K562 (cell line): ENCODE measurements at regions not wholly inside any gene's neighbourhood (a gene's known extent, or its start where the extent isn't known, plus 50 kb on each side); places are given as distances from the start of the nearest gene placed in this dataset.

ENCODE experiments used
- ATAC-seq: fragments of 200-7000 bp; cut with Tn5 transposase; 3 replicates; pipeline ENCODE4 v1.9.1; 2020; ENCODE audit warnings: moderate library complexity
- BruUV-seq: library from RNA; stranded (reverse); fragments of 400-500 nt; replicated peaks from 2 replicates; lab custom pipeline; 2021; lab: Mats Ljungman, UMichigan
- CTCF ChIA-PET: fragments of 300-600 bp; formaldehyde crosslinking; extraction: SDS; loops from one replicate; lab custom pipeline; 2021; ENCODE audit warnings: low intra/inter-chr PET ratio; lab: Yijun Ruan, JAX
- POLR2A ChIA-PET: fragments of 300-600, 350-650 bp; sonication (Branson Sonifier 250); formaldehyde crosslinking; extraction: SDS; loops from one replicate; lab custom pipeline; 2021; ENCODE audit warnings: antibody characterized with exemption, inconsistent platforms; lab: Yijun Ruan, JAX
- DNase-seq, 4 experiments: peaks; one replicate each; pipeline versions ENCODE4 v3.0.0 to v3.0.0-alpha.2; 2011 to 2018; ENCODE audit warnings: low spot score in 3 of 4, mixed read lengths in 3 of 4; ENCODE audit errors: extremely low read depth in 1 of 4
- FAIRE-seq: peaks from 2 replicates; lab custom pipeline; 2011; peaks lifted over from hg19 to GRCh38; lab: Jason Lieb, UNC
- H2AFZ ChIP-seq: 2 replicates; pipeline ENCODE4 v1.6.0; 2011; ENCODE audit warnings: low read depth, low read length, control low read depth, inconsistent platforms
- H3K27ac ChIP-seq: fragments of 200-600 bp; 3 replicates; pipeline ENCODE4 v1.8.0; 2011; ENCODE audit warnings: low read depth, mild to moderate bottlenecking, control low read depth, inconsistent platforms, low read length, moderate library complexity, mixed read lengths; ENCODE audit errors: extremely low read depth
- H3K27me3 ChIP-seq, 2 experiments: fragments of 300-600 bp in 1 of 2; 2 replicates in 1 of 2; 3 replicates in 1 of 2; pipeline versions ENCODE4 v1.6.0 to v1.8.0; 2011; ENCODE audit warnings: inconsistent platforms in 2 of 2, low read length in 2 of 2, mild to moderate bottlenecking in 1 of 2, mixed read lengths in 1 of 2, moderate library complexity in 1 of 2; ENCODE audit not compliant: control insufficient read depth in 2 of 2, insufficient read depth in 2 of 2
- H3K36me3 ChIP-seq: fragments of 300-600 bp; 3 replicates; pipeline ENCODE4 v1.8.0; 2011; ENCODE audit warnings: mild to moderate bottlenecking, low read length, inconsistent platforms; ENCODE audit not compliant: control insufficient read depth, insufficient read depth
- H3K4me1 ChIP-seq, 2 experiments: fragments of 200-600 bp in 1 of 2; replicated peaks in 1 of 2; 2 replicates in 1 of 2; 3 replicates in 1 of 2; pipeline versions ENCODE4 v1.5.1 to v1.8.0; 2011; ENCODE audit warnings: inconsistent platforms in 2 of 2, low read length in 2 of 2, mild to moderate bottlenecking in 1 of 2, mixed read lengths in 1 of 2, moderate library complexity in 1 of 2; ENCODE audit not compliant: control insufficient read depth in 2 of 2, insufficient read depth in 2 of 2
- H3K4me2 ChIP-seq: 2 replicates; pipeline ENCODE4 v1.6.1; 2011; ENCODE audit warnings: low read length, control low read depth, inconsistent platforms, mixed read lengths; ENCODE audit not compliant: insufficient read depth
- H3K4me3 ChIP-seq: fragments of 200-600 bp; sonication (generic), shearing (Covaris generic); 2 replicates; pipeline ENCODE4 v1.5.1; 2016; ENCODE audit warnings: control low read depth, inconsistent platforms
- H3K79me2 ChIP-seq: fragments of 200-600 bp; 3 replicates; pipeline ENCODE4 v1.8.0; 2011; ENCODE audit warnings: low read length, inconsistent platforms; ENCODE audit not compliant: control insufficient read depth, insufficient read depth
- H3K9ac ChIP-seq, 2 experiments: 2 replicates each; pipeline versions ENCODE4 v1.6.0 to v1.6.1; 2011; ENCODE audit warnings: low read depth in 2 of 2, low read length in 2 of 2, control low read depth in 1 of 2, inconsistent platforms in 1 of 2, mild to moderate bottlenecking in 1 of 2, mixed read lengths in 1 of 2; ENCODE audit not compliant: insufficient read depth in 1 of 2
- H3K9me1 ChIP-seq: one replicate; pipeline ENCODE4 v1.6.0; 2011; ENCODE audit warnings: inconsistent platforms, mild to moderate bottlenecking, low read length, moderate library complexity; ENCODE audit not compliant: control insufficient read depth, insufficient read depth
- H3K9me3 ChIP-seq: replicated peaks from 2 replicates; pipeline ENCODE4 v1.5.1; 2011; ENCODE audit warnings: low read depth, low read length, inconsistent platforms; ENCODE audit not compliant: control insufficient read depth, insufficient read depth
- H4K20me1 ChIP-seq: replicated peaks from 2 replicates; pipeline ENCODE4 v1.6.1; 2011; ENCODE audit warnings: low read length, inconsistent platforms, mixed read lengths; ENCODE audit not compliant: control insufficient read depth, insufficient read depth
- CBX8 ChIP-seq: fragments of 200-600 bp; sonication (generic); IDR thresholded peaks from 2 replicates; pipeline ENCODE4 v1.6.1; 2012; ENCODE audit warnings: borderline replicate concordance, mixed run types, low read depth, mild to moderate bottlenecking, moderate library complexity, mixed read lengths, low read length, control low read depth, inconsistent platforms; ENCODE audit not compliant: poor library complexity, severe bottlenecking; ENCODE audit errors: extremely low read depth
- CHD1 ChIP-seq: fragments of 200-600 bp; sonication (generic); IDR thresholded peaks from one replicate; pipeline ENCODE4 v1.6.1; 2012; ENCODE audit warnings: mild to moderate bottlenecking, moderate library complexity, low read length, inconsistent platforms
- ETV6 ChIP-seq, 3 experiments: fragments of 150-350 bp in 1 of 3; sonication (generic) in 1 of 3; formaldehyde crosslinking in 1 of 3; IDR thresholded peaks; 2 replicates each; pipeline versions ENCODE4 v1.6.1 to v1.8.0; 2014 to 2022; ENCODE audit warnings: borderline replicate concordance in 2 of 3, low read depth in 2 of 3, antibody characterized with exemption in 1 of 3, low read length in 1 of 3, mild to moderate bottlenecking in 1 of 3, missing genetic modification reagents in 1 of 3
- FUS ChIP-seq: fragments of 200-400 bp; formaldehyde crosslinking; optimal IDR thresholded peaks from 2 replicates; pipeline ENCODE3; 2017; ENCODE audit warnings: low read depth, low read length
- HCFC1 ChIP-seq: IDR thresholded peaks from 2 replicates; pipeline ENCODE4 v1.6.1; 2012; ENCODE audit warnings: low read depth, low read length, improper control_type of control experiment
- RBBP5 ChIP-seq: fragments of 200-600 bp; sonication (generic); IDR thresholded peaks from 2 replicates; pipeline ENCODE4 v1.6.1; 2012; ENCODE audit warnings: borderline replicate concordance, mild to moderate bottlenecking, low read length, control low read depth, inconsistent platforms; ENCODE audit not compliant: insufficient read depth, poor library complexity, severe bottlenecking
- SPI1 ChIP-seq: IDR thresholded peaks from 2 replicates; pipeline ENCODE4 v1.6.1; 2011; ENCODE audit warnings: low read depth, low read length, control low read depth, borderline replicate concordance
- ZBTB17 ChIP-seq: fragments of 450-650 bp; formaldehyde crosslinking; IDR thresholded peaks from 2 replicates; pipeline ENCODE4 v1.4.0; 2020; ENCODE audit warnings: mild to moderate bottlenecking
- ZBTB9 ChIP-seq: fragments of 450-650 bp; formaldehyde crosslinking; IDR thresholded peaks from 2 replicates; pipeline ENCODE4 v1.4.0; 2020; ENCODE audit warnings: mild to moderate bottlenecking, moderate library complexity
- ZFP91 ChIP-seq: sonication (generic); formaldehyde crosslinking; IDR thresholded peaks from 2 replicates; pipeline ENCODE4 v1.8.0; 2022; ENCODE audit warnings: mild to moderate bottlenecking, missing genetic modification reagents
- ZFX ChIP-seq: sonication (generic); formaldehyde crosslinking; IDR thresholded peaks from 2 replicates; pipeline ENCODE4 v1.8.0; 2022; ENCODE audit warnings: mild to moderate bottlenecking, missing genetic modification reagents, moderate library complexity
- ZNF174 ChIP-seq: fragments of 250-450 bp; sonication (Bioruptor Pico); IDR thresholded peaks from 2 replicates; pipeline ENCODE4 v1.4.0; 2020; ENCODE audit warnings: mild to moderate bottlenecking
- ZNF384 ChIP-seq: IDR thresholded peaks from 2 replicates; pipeline ENCODE4 v1.6.1; 2012; ENCODE audit warnings: low read depth, low read length, improper control_type of control experiment
- ZNF449 ChIP-seq: fragments of 250-450 bp; sonication (Bioruptor Pico); IDR thresholded peaks from 2 replicates; pipeline ENCODE4 v1.8.0; 2022; ENCODE audit warnings: moderate library complexity, mild to moderate bottlenecking, inconsistent platforms
- WGBS: fragments of 100-300 bp; shearing (Covaris generic); methylation state at CpG from one replicate; pipeline ENCODE4 v1.1.6; 2016; ENCODE audit warnings: low coverage, mixed read lengths; ENCODE audit not compliant: insufficient coverage; ENCODE audit errors: missing lambda C conversion rate; 5-methylcytosine and 5-hydroxymethylcytosine counted together
- in situ Hi-C: fragments of 300-500 bp; cut with MboI; formaldehyde crosslinking; loops from 4 replicates; pipeline ENCODE4 v1.15.0; 2018; ENCODE audit warnings: inconsistent platforms, mixed read lengths
- intact Hi-C: fragments of 100-400 bp; cut with micrococcal nuclease; formaldehyde crosslinking; loops from 2 replicates; pipeline ENCODE4 v1.14.2; 2022

GRCh38 chr6:48178700-48179099 lies 67.7 kb upstream of the PTCHD4 start (continued):
- no peak for TF ChIP-seq ZFP91 (CRISPR knock-in tag)
- no peak for TF ChIP-seq CBX8
- TF ChIP-seq ZFX: no peak
- TF ChIP-seq ZNF449 (CRISPR knock-in tag): no peak
- no peak for TF ChIP-seq HCFC1

GRCh38 chr6:48177786-48178185 lies 66.8 kb upstream of the PTCHD4 start:
- no TSS peak for BruUV-seq
- Histone ChIP-seq H2AFZ (no peak overlapping the region), H4K20me1 (no peaks in the 10 kb centered on the region)
- FAIRE-seq: no peak
- TF ChIP-seq CHD1 (no peak), ETV6 (IDR thresholded peaks at IDR 0.05; ENCODE audit: borderline replicate concordance in 1 of 2, low read depth in 2 of 2, low read length in 1 of 2) (no peak), ETV6 (CRISPR knock-in tag; IDR thresholded peaks at IDR 0.05; ENCODE audit: borderline replicate concordance) (no peak), ZBTB17 (CRISPR knock-in tag) (no peak), ZNF384 (no peak), RBBP5 (no peak), SPI1 (no peak), ZBTB9 (no peak), ZNF174 (CRISPR knock-in tag) (no peak), FUS (no peak)
- TF ChIP-seq, all 486 proteins: peak for 0
- intact Hi-C loops: no loop called here
- DNase-seq (no peak), ATAC-seq (no peak)
- H3K27me3 ChIP-seq: no peaks in the 10 kb centered on the region
- no peak overlapping the region for H3K27ac ChIP-seq
- H3K9me1 ChIP-seq: no peaks in the 10 kb centered on the region
- no peaks in the 10 kb centered on the region; the same call in 1 of the 2 replicates for H3K9me3 ChIP-seq
- H3K9ac ChIP-seq: no peak overlapping the region
- no peaks in the 10 kb centered on the region for H3K4me1 ChIP-seq
- H3K4me3 ChIP-seq: no peak overlapping the region
- no peaks in the 10 kb centered on the region for H3K79me2 ChIP-seq
- POLR2A ChIA-PET: no interaction called here
- CTCF ChIA-PET: no interaction called here
- H3K4me2 ChIP-seq: no peak overlapping the region
- H3K36me3 ChIP-seq: no peaks in the 10 kb centered on the region
- 1% methylated on average over 3 of the region's 3 CpGs for WGBS
- in situ Hi-C loops: no loop called here
